ENCODE measurements at regions not wholly inside any gene's neighbourhood (a gene's known extent, or its start where the extent isn't known, plus 50 kb on each side); places are given as distances from the start of the nearest gene placed in this dataset.
"Not testable (repeated sequence)": the region's sequence is repeated elsewhere in the genome, so short reads cannot be mapped to it uniquely, and the experiment has no call there.

GRCh38 chr19:31533114-31533513 is 183.9 kb upstream of the TSHZ3 start:
- H3K27ac Mint-ChIP-seq (ENCODE audit: unreplicated experiment) = no peak overlapping the region
- TF ChIP-seq, protein P1, sequence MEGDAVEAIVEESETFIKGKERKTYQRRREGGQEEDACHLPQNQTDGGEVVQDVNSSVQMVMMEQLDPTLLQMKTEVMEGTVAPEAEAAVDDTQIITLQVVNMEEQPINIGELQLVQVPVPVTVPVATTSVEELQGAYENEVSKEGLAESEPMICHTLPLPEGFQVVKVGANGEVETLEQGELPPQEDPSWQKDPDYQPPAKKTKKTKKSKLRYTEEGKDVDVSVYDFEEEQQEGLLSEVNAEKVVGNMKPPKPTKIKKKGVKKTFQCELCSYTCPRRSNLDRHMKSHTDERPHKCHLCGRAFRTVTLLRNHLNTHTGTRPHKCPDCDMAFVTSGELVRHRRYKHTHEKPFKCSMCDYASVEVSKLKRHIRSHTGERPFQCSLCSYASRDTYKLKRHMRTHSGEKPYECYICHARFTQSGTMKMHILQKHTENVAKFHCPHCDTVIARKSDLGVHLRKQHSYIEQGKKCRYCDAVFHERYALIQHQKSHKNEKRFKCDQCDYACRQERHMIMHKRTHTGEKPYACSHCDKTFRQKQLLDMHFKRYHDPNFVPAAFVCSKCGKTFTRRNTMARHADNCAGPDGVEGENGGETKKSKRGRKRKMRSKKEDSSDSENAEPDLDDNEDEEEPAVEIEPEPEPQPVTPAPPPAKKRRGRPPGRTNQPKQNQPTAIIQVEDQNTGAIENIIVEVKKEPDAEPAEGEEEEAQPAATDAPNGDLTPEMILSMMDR (IDR thresholded peaks at IDR 0.05) = no peak
- H3K4me1 Mint-ChIP-seq (ENCODE audit: low read depth) = no peaks in the 10 kb centered on the region
- H3K9me3 Mint-ChIP-seq (ENCODE audit: low read depth) = peaks cover 19% of the 10 kb centered on the region
- H3K27me3 Mint-ChIP-seq (ENCODE audit: low read depth) = peaks cover 3% of the 10 kb centered on the region
- no peak for DNase-seq (ENCODE audit: low spot score)
- H3K4me3 Mint-ChIP-seq (ENCODE audit: unreplicated experiment) = no peak overlapping the region
- H3K36me3 Mint-ChIP-seq (ENCODE audit: low read depth) = no peaks in the 10 kb centered on the region

DNA sequence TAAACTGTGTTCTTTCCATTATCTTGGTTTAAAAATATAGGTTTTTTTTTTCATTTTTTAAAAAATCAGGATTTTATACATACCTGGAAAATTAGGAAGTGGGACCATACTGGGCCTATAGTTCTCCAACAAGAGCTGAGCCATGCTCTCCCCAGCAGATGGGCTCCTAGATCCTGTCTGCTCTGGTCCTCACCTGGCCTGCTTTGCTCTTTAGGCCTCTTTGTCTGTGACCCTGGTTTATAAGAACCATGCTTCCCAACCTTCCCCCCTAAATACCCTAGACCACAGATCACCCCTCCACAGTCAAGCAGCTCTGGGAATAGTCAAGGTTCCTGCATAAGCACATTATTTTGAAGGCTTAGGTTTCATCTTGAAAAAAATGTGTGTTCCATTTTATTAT is 185.0 kb upstream of the TSHZ3 start:
- TF ChIP-seq, protein P1 (IDR thresholded peaks at IDR 0.05) = no peak
- Mint-ChIP-seq H3K9me3 (ENCODE audit: low read depth) (peaks cover 16% of the 10 kb centered on the region), H3K36me3 (ENCODE audit: low read depth) (no peaks in the 10 kb centered on the region), H3K4me3 (ENCODE audit: unreplicated experiment) (no peak overlapping the region), H3K27me3 (ENCODE audit: low read depth) (peaks cover 3% of the 10 kb centered on the region), H3K4me1 (ENCODE audit: low read depth) (no peaks in the 10 kb centered on the region), H3K27ac (ENCODE audit: unreplicated experiment) (no peak overlapping the region)
- no peak for DNase-seq (ENCODE audit: low spot score)

DNA sequence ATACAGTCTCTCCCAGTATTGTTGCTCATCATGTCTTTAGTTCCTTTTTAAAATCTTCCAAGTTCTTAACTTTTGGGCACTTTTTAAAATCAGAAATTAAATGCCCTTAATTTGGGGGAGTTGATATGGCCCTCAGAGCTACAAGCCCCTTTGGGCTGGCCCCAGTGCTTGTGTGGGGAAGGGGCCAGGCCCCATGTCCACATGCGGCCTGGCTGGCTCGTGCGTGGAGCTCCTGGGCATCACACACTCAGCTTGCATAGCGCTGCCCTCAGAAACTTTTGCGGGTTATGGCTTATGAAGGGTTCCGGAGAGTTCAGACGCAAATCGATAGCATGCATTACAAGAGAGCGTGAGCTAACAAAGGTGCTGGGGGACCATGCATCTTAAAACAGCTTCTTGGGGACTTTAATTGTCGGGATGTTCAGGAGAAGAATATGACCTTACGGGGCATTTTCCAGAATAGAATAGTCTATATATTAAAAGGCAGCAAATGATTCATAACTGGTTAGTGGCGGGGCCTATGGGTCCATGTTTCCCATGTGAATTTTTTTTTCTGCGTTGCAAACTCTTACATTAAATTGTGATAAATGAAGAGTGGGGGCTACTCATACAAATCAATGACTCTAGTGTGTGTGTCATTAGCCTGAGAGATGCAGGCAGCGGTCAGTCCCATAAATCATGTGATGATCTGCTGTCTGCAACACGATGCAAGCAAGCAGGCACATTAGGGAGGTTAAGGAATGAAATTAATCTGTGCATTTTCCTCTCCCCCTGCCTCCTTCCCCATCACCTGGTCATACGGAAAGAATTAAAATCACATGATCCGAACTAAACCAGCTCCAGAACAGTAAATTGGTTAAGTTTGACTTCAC is 185.8 kb upstream of the TSHZ3 start:
- no peaks in the 10 kb centered on the region for H3K4me1 Mint-ChIP-seq (ENCODE audit: low read depth)

DNA sequence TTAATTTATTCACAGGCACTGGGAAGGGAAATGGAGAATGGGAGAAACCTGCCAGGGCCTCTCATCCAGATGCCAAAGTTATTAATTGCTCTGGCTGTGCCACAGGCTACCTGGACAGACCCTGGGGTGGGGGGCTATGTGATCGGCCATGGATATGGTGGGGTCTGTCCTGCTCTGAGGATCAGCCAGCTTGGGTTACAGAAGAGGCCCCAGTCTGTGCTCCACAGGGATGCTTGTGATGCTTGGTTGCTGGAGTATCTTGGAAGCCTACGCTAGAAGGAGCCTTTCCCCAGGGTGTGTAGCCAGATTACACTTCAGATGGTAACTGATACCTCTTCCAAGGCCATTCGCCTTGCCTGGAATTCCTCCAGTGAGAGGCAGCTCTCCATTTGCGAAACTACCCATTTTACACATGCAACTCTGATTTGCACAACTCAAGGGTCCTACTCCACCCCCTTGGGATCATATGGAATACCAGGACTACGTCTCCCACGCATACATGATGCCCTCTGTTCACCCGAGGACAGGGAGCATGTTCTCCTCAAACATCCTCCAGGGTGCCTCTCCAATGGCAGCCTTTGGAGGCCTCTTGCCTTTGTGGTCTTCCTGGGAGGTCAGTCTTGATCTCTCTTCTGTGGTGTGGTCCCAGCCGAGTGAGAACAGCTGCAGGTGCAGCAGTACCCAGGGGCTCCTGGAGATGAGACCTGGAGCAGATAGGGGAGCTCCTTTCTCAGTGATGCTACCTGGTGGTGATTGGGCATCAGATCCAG is 186.6 kb upstream of the TSHZ3 start:
- Mint-ChIP-seq H3K9me3 (ENCODE audit: low read depth) (peaks cover 9% of the 10 kb centered on the region), H3K4me1 (ENCODE audit: low read depth) (no peaks in the 10 kb centered on the region), H3K4me3 (ENCODE audit: unreplicated experiment) (no peak overlapping the region), H3K27me3 (ENCODE audit: low read depth) (peaks cover 3% of the 10 kb centered on the region), H3K27ac (ENCODE audit: unreplicated experiment) (no peak overlapping the region), H3K36me3 (ENCODE audit: low read depth) (no peaks in the 10 kb centered on the region)
- DNase-seq (ENCODE audit: low spot score) = no peak
- TF ChIP-seq, protein P1 (IDR thresholded peaks at IDR 0.05) = no peak

More for the DNA sequence above, 185.8 kb upstream of the TSHZ3 start:
- TF ChIP-seq, protein P1 (IDR thresholded peaks at IDR 0.05) = no peak
- Mint-ChIP-seq H3K27ac (ENCODE audit: unreplicated experiment) (no peak overlapping the region), H3K9me3 (ENCODE audit: low read depth) (peaks cover 10% of the 10 kb centered on the region), H3K4me3 (ENCODE audit: unreplicated experiment) (no peak overlapping the region), H3K27me3 (ENCODE audit: low read depth) (peaks cover 3% of the 10 kb centered on the region), H3K36me3 (ENCODE audit: low read depth) (no peaks in the 10 kb centered on the region)
- no peak for DNase-seq (ENCODE audit: low spot score)

DNA sequence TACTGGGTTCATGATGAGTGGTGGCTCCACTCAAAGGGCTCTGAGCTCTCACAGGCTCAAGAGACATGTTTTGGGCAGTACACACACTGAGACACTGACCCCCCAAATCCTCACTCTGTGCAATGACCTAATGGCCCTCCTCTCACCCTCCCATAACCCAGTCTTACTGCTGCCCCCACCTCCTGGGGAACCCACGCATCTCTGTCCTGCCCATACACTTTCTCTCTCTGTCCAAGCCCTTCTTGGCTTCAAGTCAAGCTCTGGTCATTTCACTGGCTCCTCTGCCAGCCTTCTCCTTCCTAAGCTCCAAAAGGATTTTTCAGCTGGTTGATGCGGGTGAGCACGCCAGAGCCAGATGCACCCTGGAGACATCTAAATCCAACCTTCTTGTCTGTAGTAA is 187.9 kb upstream of the TSHZ3 start:
- no peak for DNase-seq (ENCODE audit: low spot score)

DNA sequence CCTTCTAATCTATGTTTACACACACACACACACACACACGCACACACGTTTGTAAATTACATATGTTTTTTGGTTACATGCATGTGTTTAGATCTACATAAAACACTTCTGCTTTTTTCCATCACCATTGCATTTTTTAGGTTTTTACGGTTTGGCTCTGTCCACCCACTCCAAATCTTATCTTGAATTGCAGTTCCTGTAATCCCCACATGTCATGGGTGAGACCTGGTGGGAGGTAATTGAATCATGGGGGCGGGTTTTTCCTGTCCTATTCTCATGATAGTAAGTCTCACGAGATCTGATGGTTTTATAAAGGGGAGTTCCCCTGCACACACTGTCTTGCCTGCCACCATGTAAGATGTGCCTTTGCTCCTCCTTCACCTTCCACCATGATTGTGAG is 188.7 kb upstream of the TSHZ3 start:
- not testable (repeated sequence) for H3K36me3 Mint-ChIP-seq (ENCODE audit: low read depth); H3K4me3 Mint-ChIP-seq (ENCODE audit: unreplicated experiment); H3K27me3 Mint-ChIP-seq (ENCODE audit: low read depth); DNase-seq (ENCODE audit: low spot score); H3K9me3 Mint-ChIP-seq (ENCODE audit: low read depth); H3K4me1 Mint-ChIP-seq (ENCODE audit: low read depth); H3K27ac Mint-ChIP-seq (ENCODE audit: unreplicated experiment)

More for the DNA sequence above, 187.9 kb upstream of the TSHZ3 start:
- no peaks in the 10 kb centered on the region for H3K4me1 Mint-ChIP-seq (ENCODE audit: low read depth)
- no peaks in the 10 kb centered on the region for H3K36me3 Mint-ChIP-seq (ENCODE audit: low read depth)
- H3K27ac Mint-ChIP-seq (ENCODE audit: unreplicated experiment) = no peak overlapping the region
- H3K4me3 Mint-ChIP-seq (ENCODE audit: unreplicated experiment) = no peak overlapping the region
- H3K27me3 Mint-ChIP-seq (ENCODE audit: low read depth) = peaks cover 4% of the 10 kb centered on the region
- TF ChIP-seq, protein P1 (IDR thresholded peaks at IDR 0.05) = no peak
- H3K9me3 Mint-ChIP-seq (ENCODE audit: low read depth) = peaks cover 6% of the 10 kb centered on the region

All from chondrocyte (in vitro differentiated cells).